ENCODE measurements at regions not wholly inside any gene's neighbourhood (a gene's known extent, or its start where the extent isn't known, plus 50 kb on each side); places are given as distances from the start of the nearest gene placed in this dataset.

GRCh38 chr10:78348411-78349164 is 314.9 kb downstream of the RPS24 start:
- TF ChIP-seq EZH2 (IDR thresholded peaks at IDR 0.05) (no peak), POLR2AphosphoS5 (IDR thresholded peaks at IDR 0.05; ENCODE audit: borderline replicate concordance, low read depth, low read length) (no peak), FOXP2 (optimal IDR thresholded peaks at IDR 0.05; ENCODE audit: control extremely low read depth, extremely low read length, insufficient read depth) (no peak)

GRCh38 chr10:78349165-78349516 is 315.5 kb downstream of the RPS24 start:
- H3K4me3 ChIP-seq = no peak overlapping the region
- no peak overlapping the region for H3K9ac ChIP-seq (ENCODE audit: insufficient read length)
- H3K36me3 ChIP-seq (ENCODE audit: insufficient read depth, low read length) = no peaks in the 10 kb centered on the region
- H3K9me3 ChIP-seq (ENCODE audit: low read depth, low read length) = no peaks in the 10 kb centered on the region
- no peak for DNase-seq (ENCODE audit: low read depth, low spot score)
- TF ChIP-seq EZH2 (IDR thresholded peaks at IDR 0.05) = no peak
- no peak overlapping the region for H3K27ac ChIP-seq

More at GRCh38 chr10:78348411-78349164, 314.9 kb downstream of the RPS24 start:
- Histone ChIP-seq H3K4me3 (no peak overlapping the region), H3K36me3 (ENCODE audit: insufficient read depth, low read length) (no peaks in the 10 kb centered on the region), H3K9me3 (ENCODE audit: low read depth, low read length) (no peaks in the 10 kb centered on the region), H3K9ac (ENCODE audit: insufficient read length) (no peak overlapping the region), H3K27ac (no peak overlapping the region)
- DNase-seq (ENCODE audit: low read depth, low spot score) = no peak

- H3K9ac ChIP-seq (ENCODE audit: insufficient read length) = no peak overlapping the region
- no peak for DNase-seq (ENCODE audit: low read depth, low spot score)
- TF ChIP-seq EZH2 (IDR thresholded peaks at IDR 0.05) = no peak
- TF ChIP-seq FOXP2 (optimal IDR thresholded peaks at IDR 0.05; ENCODE audit: control extremely low read depth, extremely low read length, insufficient read depth) = no peak
- no peak for TF ChIP-seq POLR2AphosphoS5 (IDR thresholded peaks at IDR 0.05; ENCODE audit: borderline replicate concordance, low read depth, low read length)
- H3K9me3 ChIP-seq (ENCODE audit: low read depth, low read length) = no peaks in the 10 kb centered on the region
- no peak overlapping the region for H3K27ac ChIP-seq
- no peaks in the 10 kb centered on the region for H3K36me3 ChIP-seq (ENCODE audit: insufficient read depth, low read length)
- H3K4me3 ChIP-seq = no peak overlapping the region
Measured at GRCh38 chr10:78349911-78350663, 316.4 kb downstream of the RPS24 start.

GRCh38 chr10:78351283-78351682 is 317.6 kb downstream of the RPS24 start:
- H3K27ac ChIP-seq = no peak overlapping the region
- no peaks in the 10 kb centered on the region for H3K9me3 ChIP-seq (ENCODE audit: low read depth, low read length)
- no peak for TF ChIP-seq EZH2 (IDR thresholded peaks at IDR 0.05)
- no peak for TF ChIP-seq POLR2AphosphoS5 (IDR thresholded peaks at IDR 0.05; ENCODE audit: borderline replicate concordance, low read depth, low read length)
- TF ChIP-seq FOXP2 (optimal IDR thresholded peaks at IDR 0.05; ENCODE audit: control extremely low read depth, extremely low read length, insufficient read depth) = no peak
- no peak overlapping the region for H3K9ac ChIP-seq (ENCODE audit: insufficient read length)
- H3K4me3 ChIP-seq = no peak overlapping the region
- H3K36me3 ChIP-seq (ENCODE audit: insufficient read depth, low read length) = no peaks in the 10 kb centered on the region
- DNase-seq (ENCODE audit: low read depth, low spot score) = no peak

- TF ChIP-seq EZH2 (IDR thresholded peaks at IDR 0.05) (no peak), POLR2AphosphoS5 (IDR thresholded peaks at IDR 0.05; ENCODE audit: borderline replicate concordance, low read depth, low read length) (no peak), FOXP2 (optimal IDR thresholded peaks at IDR 0.05; ENCODE audit: control extremely low read depth, extremely low read length, insufficient read depth) (no peak)
- Histone ChIP-seq H3K4me3 (no peak overlapping the region), H3K9me3 (ENCODE audit: low read depth, low read length) (no peaks in the 10 kb centered on the region)
Measured at GRCh38 chr10:78351809-78352208, 318.1 kb downstream of the RPS24 start.

GRCh38 chr10:78353636-78354035 is 320.0 kb downstream of the RPS24 start:
- Histone ChIP-seq H3K27ac (no peak overlapping the region), H3K4me3 (no peak overlapping the region), H3K9ac (ENCODE audit: insufficient read length) (no peak overlapping the region), H3K36me3 (ENCODE audit: insufficient read depth, low read length) (no peaks in the 10 kb centered on the region), H3K9me3 (ENCODE audit: low read depth, low read length) (no peaks in the 10 kb centered on the region)
- no peak for TF ChIP-seq EZH2 (IDR thresholded peaks at IDR 0.05)
- TF ChIP-seq FOXP2 (optimal IDR thresholded peaks at IDR 0.05; ENCODE audit: control extremely low read depth, extremely low read length, insufficient read depth) = no peak
- TF ChIP-seq POLR2AphosphoS5 (IDR thresholded peaks at IDR 0.05; ENCODE audit: borderline replicate concordance, low read depth, low read length) = no peak
- no peak for DNase-seq (ENCODE audit: low read depth, low spot score)

More at GRCh38 chr10:78351809-78352208, 318.1 kb downstream of the RPS24 start:
- no peak for DNase-seq (ENCODE audit: low read depth, low spot score)
- Histone ChIP-seq H3K36me3 (ENCODE audit: insufficient read depth, low read length) (no peaks in the 10 kb centered on the region), H3K9ac (ENCODE audit: insufficient read length) (no peak overlapping the region), H3K27ac (no peak overlapping the region)

GRCh38 chr10:78354101-78354500 is 320.4 kb downstream of the RPS24 start:
- Histone ChIP-seq H3K9ac (ENCODE audit: insufficient read length) (no peak overlapping the region), H3K36me3 (ENCODE audit: insufficient read depth, low read length) (no peaks in the 10 kb centered on the region), H3K4me3 (no peak overlapping the region), H3K9me3 (ENCODE audit: low read depth, low read length) (no peaks in the 10 kb centered on the region), H3K27ac (no peak overlapping the region)
- DNase-seq (ENCODE audit: low read depth, low spot score) = no peak
- TF ChIP-seq EZH2 (IDR thresholded peaks at IDR 0.05) (no peak), FOXP2 (optimal IDR thresholded peaks at IDR 0.05; ENCODE audit: control extremely low read depth, extremely low read length, insufficient read depth) (no peak), POLR2AphosphoS5 (IDR thresholded peaks at IDR 0.05; ENCODE audit: borderline replicate concordance, low read depth, low read length) (no peak)

GRCh38 chr10:78356291-78356900 is 322.7 kb downstream of the RPS24 start:
- Histone ChIP-seq H3K4me3 (peak overlapping the region; percentile 61; the same call in 1 of the 2 replicates), H3K27ac (peak overlapping the region; percentile 90), H3K9ac (ENCODE audit: insufficient read length) (no peak overlapping the region), H3K9me3 (ENCODE audit: low read depth, low read length) (no peaks in the 10 kb centered on the region), H3K36me3 (ENCODE audit: insufficient read depth, low read length) (no peaks in the 10 kb centered on the region)
- TF ChIP-seq EZH2 (IDR thresholded peaks at IDR 0.05) = no peak
- no peak for TF ChIP-seq POLR2AphosphoS5 (IDR thresholded peaks at IDR 0.05; ENCODE audit: borderline replicate concordance, low read depth, low read length)
- TF ChIP-seq FOXP2 (optimal IDR thresholded peaks at IDR 0.05; ENCODE audit: control extremely low read depth, extremely low read length, insufficient read depth) = no peak
- DNase-seq (ENCODE audit: low read depth, low spot score) = no peak

Data from SK-N-MC (cell line).